ENCODE measurements at regions not wholly inside any gene's neighbourhood (a gene's known extent, or its start where the extent isn't known, plus 50 kb on each side); places are given as distances from the start of the nearest gene placed in this dataset.

- no peaks in the 10 kb centered on the region for H3K36me3 ChIP-seq (ENCODE audit: insufficient read depth, low read length)
- no peak overlapping the region for H3K4me3 ChIP-seq (ENCODE audit: low read length)
- TF ChIP-seq REST (IDR thresholded peaks at IDR 0.05; ENCODE audit: borderline replicate concordance) (no peak), TAF1 (IDR thresholded peaks at IDR 0.05; ENCODE audit: low read depth) (no peak), EZH2 (IDR thresholded peaks at IDR 0.05; ENCODE audit: borderline replicate concordance, insufficient read depth, low read length, poor library complexity, severe bottlenecking) (no peak), EP300 (conservative IDR thresholded peaks at IDR 0.05; ENCODE audit: poor library complexity, severe bottlenecking) (no peak), RAD21 (conservative IDR thresholded peaks at IDR 0.05) (no peak), POLR2AphosphoS5 (IDR thresholded peaks at IDR 0.05) (no peak), MXI1 (conservative IDR thresholded peaks at IDR 0.05; ENCODE audit: poor library complexity, severe bottlenecking) (no peak), SMC3 (conservative IDR thresholded peaks at IDR 0.05; ENCODE audit: poor library complexity) (no peak), CTCF (IDR thresholded peaks at IDR 0.05; ENCODE audit: poor library complexity, severe bottlenecking) (no peak)
- no peak overlapping the region for H3K27ac ChIP-seq (ENCODE audit: low read length)
- H2AFZ ChIP-seq (ENCODE audit: low read depth, low read length): no peak overlapping the region
- no peaks in the 10 kb centered on the region for H3K27me3 ChIP-seq (ENCODE audit: insufficient read depth, low read depth, low read length)
- H3K4me2 ChIP-seq (ENCODE audit: low read length): no peak overlapping the region
- H4K20me1 ChIP-seq (ENCODE audit: insufficient read depth): no peaks in the 10 kb centered on the region
- H3F3A ChIP-seq (ENCODE audit: insufficient read depth, low read length, poor library complexity, severe bottlenecking): no peaks in the 10 kb centered on the region
- no peak overlapping the region for H3K9ac ChIP-seq (ENCODE audit: low read length)
- H3K9me3 ChIP-seq (ENCODE audit: low read length): peaks cover 4% of the 10 kb centered on the region
- no peaks in the 10 kb centered on the region for H3K79me2 ChIP-seq (replicated peaks; ENCODE audit: insufficient read depth, low read length)
- no peaks in the 10 kb centered on the region for H3K9me2 ChIP-seq (ENCODE audit: insufficient read depth, low read length)
Measured at GRCh38 chr12:16920451-16920850, 314.5 kb upstream of the LMO3 start.

GRCh38 chr12:16919551-16919950, 313.6 kb upstream of the LMO3 start:
- H3K36me3 ChIP-seq (ENCODE audit: insufficient read depth, low read length): no peaks in the 10 kb centered on the region
- TF ChIP-seq RAD21 (conservative IDR thresholded peaks at IDR 0.05) (no peak), EP300 (conservative IDR thresholded peaks at IDR 0.05; ENCODE audit: poor library complexity, severe bottlenecking) (no peak), TAF1 (IDR thresholded peaks at IDR 0.05; ENCODE audit: low read depth) (no peak), REST (IDR thresholded peaks at IDR 0.05; ENCODE audit: borderline replicate concordance) (no peak), POLR2AphosphoS5 (IDR thresholded peaks at IDR 0.05) (no peak)
- H3K9me3 ChIP-seq (ENCODE audit: low read length): peaks cover 4% of the 10 kb centered on the region
- H2AFZ ChIP-seq (ENCODE audit: low read depth, low read length): no peak overlapping the region
- H3K4me3 ChIP-seq (ENCODE audit: low read length): no peak overlapping the region
- H3K27me3 ChIP-seq (ENCODE audit: insufficient read depth, low read depth, low read length): no peaks in the 10 kb centered on the region
- H4K20me1 ChIP-seq (ENCODE audit: insufficient read depth): no peaks in the 10 kb centered on the region
- no peaks in the 10 kb centered on the region for H3K79me2 ChIP-seq (replicated peaks; ENCODE audit: insufficient read depth, low read length)
- H3K9ac ChIP-seq (ENCODE audit: low read length): no peak overlapping the region
- H3K9me2 ChIP-seq (ENCODE audit: insufficient read depth, low read length): no peaks in the 10 kb centered on the region
- no peak overlapping the region for H3K4me2 ChIP-seq (ENCODE audit: low read length)
- no peaks in the 10 kb centered on the region for H3F3A ChIP-seq (ENCODE audit: insufficient read depth, low read length, poor library complexity, severe bottlenecking)
- H3K27ac ChIP-seq (ENCODE audit: low read length): no peak overlapping the region

All from neural cell (in vitro differentiated cells).